ENCODE measurements at regions not wholly inside any gene's neighbourhood (a gene's known extent, or its start where the extent isn't known, plus 50 kb on each side); places are given as distances from the start of the nearest gene placed in this dataset.

GRCh38 chr2:176419591-176420071 lies 150.4 kb downstream of the MTX2 start (continued):
- TF ChIP-seq, protein P1, sequence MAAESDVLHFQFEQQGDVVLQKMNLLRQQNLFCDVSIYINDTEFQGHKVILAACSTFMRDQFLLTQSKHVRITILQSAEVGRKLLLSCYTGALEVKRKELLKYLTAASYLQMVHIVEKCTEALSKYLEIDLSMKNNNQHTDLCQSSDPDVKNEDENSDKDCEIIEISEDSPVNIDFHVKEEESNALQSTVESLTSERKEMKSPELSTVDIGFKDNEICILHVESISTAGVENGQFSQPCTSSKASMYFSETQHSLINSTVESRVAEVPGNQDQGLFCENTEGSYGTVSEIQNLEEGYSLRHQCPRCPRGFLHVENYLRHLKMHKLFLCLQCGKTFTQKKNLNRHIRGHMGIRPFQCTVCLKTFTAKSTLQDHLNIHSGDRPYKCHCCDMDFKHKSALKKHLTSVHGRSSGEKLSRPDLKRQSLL (tag by site-specific recombination; IDR thresholded peaks at IDR 0.05) = no peak
- no peak for TF ChIP-seq ZNF354C (tag by site-specific recombination; IDR thresholded peaks at IDR 0.05; ENCODE audit: borderline replicate concordance, low read depth)
- TF ChIP-seq, protein P2, sequence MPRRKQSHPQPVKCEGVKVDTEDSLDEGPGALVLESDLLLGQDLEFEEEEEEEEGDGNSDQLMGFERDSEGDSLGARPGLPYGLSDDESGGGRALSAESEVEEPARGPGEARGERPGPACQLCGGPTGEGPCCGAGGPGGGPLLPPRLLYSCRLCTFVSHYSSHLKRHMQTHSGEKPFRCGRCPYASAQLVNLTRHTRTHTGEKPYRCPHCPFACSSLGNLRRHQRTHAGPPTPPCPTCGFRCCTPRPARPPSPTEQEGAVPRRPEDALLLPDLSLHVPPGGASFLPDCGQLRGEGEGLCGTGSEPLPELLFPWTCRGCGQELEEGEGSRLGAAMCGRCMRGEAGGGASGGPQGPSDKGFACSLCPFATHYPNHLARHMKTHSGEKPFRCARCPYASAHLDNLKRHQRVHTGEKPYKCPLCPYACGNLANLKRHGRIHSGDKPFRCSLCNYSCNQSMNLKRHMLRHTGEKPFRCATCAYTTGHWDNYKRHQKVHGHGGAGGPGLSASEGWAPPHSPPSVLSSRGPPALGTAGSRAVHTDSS (tag by site-specific recombination; IDR thresholded peaks at IDR 0.05) = no peak
- TF ChIP-seq FEZF1 (tag by site-specific recombination; IDR thresholded peaks at IDR 0.05) = no peak
- no peak for TF ChIP-seq ZNF610 (tag by site-specific recombination; IDR thresholded peaks at IDR 0.05; ENCODE audit: borderline replicate concordance)
- TF ChIP-seq BCL11B (tag by site-specific recombination; IDR thresholded peaks at IDR 0.05; ENCODE audit: low read depth) = no peak
- no peak for TF ChIP-seq ZNF600 (tag by site-specific recombination; IDR thresholded peaks at IDR 0.05)
- no peak for TF ChIP-seq ZNF324 (tag by site-specific recombination; IDR thresholded peaks at IDR 0.05)
- TF ChIP-seq OSR2 (tag by site-specific recombination; IDR thresholded peaks at IDR 0.05) = no peak
- TF ChIP-seq, protein P3, sequence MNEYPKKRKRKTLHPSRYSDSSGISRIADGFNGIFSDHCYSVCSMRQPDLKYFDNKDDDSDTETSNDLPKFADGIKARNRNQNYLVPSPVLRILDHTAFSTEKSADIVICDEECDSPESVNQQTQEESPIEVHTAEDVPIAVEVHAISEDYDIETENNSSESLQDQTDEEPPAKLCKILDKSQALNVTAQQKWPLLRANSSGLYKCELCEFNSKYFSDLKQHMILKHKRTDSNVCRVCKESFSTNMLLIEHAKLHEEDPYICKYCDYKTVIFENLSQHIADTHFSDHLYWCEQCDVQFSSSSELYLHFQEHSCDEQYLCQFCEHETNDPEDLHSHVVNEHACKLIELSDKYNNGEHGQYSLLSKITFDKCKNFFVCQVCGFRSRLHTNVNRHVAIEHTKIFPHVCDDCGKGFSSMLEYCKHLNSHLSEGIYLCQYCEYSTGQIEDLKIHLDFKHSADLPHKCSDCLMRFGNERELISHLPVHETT (tag by site-specific recombination; IDR thresholded peaks at IDR 0.05) = no peak
- TF ChIP-seq TRIM28 (IDR thresholded peaks at IDR 0.05; ENCODE audit: borderline replicate concordance, low read length) = no peak

GRCh38 chr2:176421297-176422050 lies 152.2 kb downstream of the MTX2 start:
- CTCF ChIA-PET = no interaction called here
- no peaks in the 10 kb centered on the region for H3K9me3 ChIP-seq (ENCODE audit: control insufficient read depth, insufficient read depth, low read depth, low read length)
- H3K27ac ChIP-seq (ENCODE audit: extremely low read depth, low read depth, low read length) = no peak overlapping the region
- H3K36me3 ChIP-seq (ENCODE audit: control insufficient read depth in 2 of 2, insufficient read depth in 1 of 2, low read length in 2 of 2) = no peaks in the 10 kb centered on the region
- H3K4me3 ChIP-seq (ENCODE audit: low read depth, low read length) = no peak overlapping the region
- no peaks in the 10 kb centered on the region for H3K4me1 ChIP-seq (ENCODE audit: control insufficient read depth, insufficient read depth, low read length)
- POLR2A ChIA-PET = no interaction called here
- no peak for TF ChIP-seq ZNF214 (tag by site-specific recombination; IDR thresholded peaks at IDR 0.05; ENCODE audit: borderline replicate concordance)
- TF ChIP-seq RBAK (tag by site-specific recombination; IDR thresholded peaks at IDR 0.05) = no peak
- no peak for TF ChIP-seq ZNF704 (tag by site-specific recombination; IDR thresholded peaks at IDR 0.05)

GRCh38 chr2:176423819-176424218 lies 154.6 kb downstream of the MTX2 start:
- H3K4me3 ChIP-seq (ENCODE audit: low read depth, low read length) = no peak overlapping the region
- no peak overlapping the region for H3K27ac ChIP-seq (ENCODE audit: extremely low read depth, low read depth, low read length)
- no peaks in the 10 kb centered on the region for H3K4me1 ChIP-seq (ENCODE audit: control insufficient read depth, insufficient read depth, low read length)
- POLR2A ChIA-PET = no interaction called here
- CTCF ChIA-PET = no interaction called here
- no peaks in the 10 kb centered on the region for H3K9me3 ChIP-seq (ENCODE audit: control insufficient read depth, insufficient read depth, low read depth, low read length)
- no peaks in the 10 kb centered on the region for H3K36me3 ChIP-seq (ENCODE audit: control insufficient read depth in 2 of 2, insufficient read depth in 1 of 2, low read length in 2 of 2)
- no peak for TF ChIP-seq ZNF248 (tag by site-specific recombination; IDR thresholded peaks at IDR 0.05)
- no peak for TF ChIP-seq ZNF792 (tag by site-specific recombination; IDR thresholded peaks at IDR 0.05)
- TF ChIP-seq ZNF341 (tag by site-specific recombination; IDR thresholded peaks at IDR 0.05; ENCODE audit: low read depth) = no peak
- TF ChIP-seq PRDM1 (tag by site-specific recombination; IDR thresholded peaks at IDR 0.05) = no peak
- TF ChIP-seq, protein P4, sequence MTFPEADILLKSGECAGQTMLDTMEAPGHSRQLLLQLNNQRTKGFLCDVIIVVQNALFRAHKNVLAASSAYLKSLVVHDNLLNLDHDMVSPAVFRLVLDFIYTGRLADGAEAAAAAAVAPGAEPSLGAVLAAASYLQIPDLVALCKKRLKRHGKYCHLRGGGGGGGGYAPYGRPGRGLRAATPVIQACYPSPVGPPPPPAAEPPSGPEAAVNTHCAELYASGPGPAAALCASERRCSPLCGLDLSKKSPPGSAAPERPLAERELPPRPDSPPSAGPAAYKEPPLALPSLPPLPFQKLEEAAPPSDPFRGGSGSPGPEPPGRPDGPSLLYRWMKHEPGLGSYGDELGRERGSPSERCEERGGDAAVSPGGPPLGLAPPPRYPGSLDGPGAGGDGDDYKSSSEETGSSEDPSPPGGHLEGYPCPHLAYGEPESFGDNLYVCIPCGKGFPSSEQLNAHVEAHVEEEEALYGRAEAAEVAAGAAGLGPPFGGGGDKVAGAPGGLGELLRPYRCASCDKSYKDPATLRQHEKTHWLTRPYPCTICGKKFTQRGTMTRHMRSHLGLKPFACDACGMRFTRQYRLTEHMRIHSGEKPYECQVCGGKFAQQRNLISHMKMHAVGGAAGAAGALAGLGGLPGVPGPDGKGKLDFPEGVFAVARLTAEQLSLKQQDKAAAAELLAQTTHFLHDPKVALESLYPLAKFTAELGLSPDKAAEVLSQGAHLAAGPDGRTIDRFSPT (tag by site-specific recombination; IDR thresholded peaks at IDR 0.05) = no peak
- TF ChIP-seq ZFP3 (tag by site-specific recombination; IDR thresholded peaks at IDR 0.05; ENCODE audit: low read depth) = no peak
- no peak for TF ChIP-seq ZNF548 (tag by site-specific recombination; IDR thresholded peaks at IDR 0.05)
- TF ChIP-seq ZNF623 (tag by site-specific recombination; IDR thresholded peaks at IDR 0.05) = no peak
- TF ChIP-seq ZNF121 (tag by site-specific recombination; IDR thresholded peaks at IDR 0.05) = no peak
- no peak for TF ChIP-seq ZBTB10 (tag by site-specific recombination; IDR thresholded peaks at IDR 0.05)
